K562 (cell line): ENCODE measurements at regions not wholly inside any gene's neighbourhood (a gene's known extent, or its start where the extent isn't known, plus 50 kb on each side); places are given as distances from the start of the nearest gene placed in this dataset.

ENCODE experiments used
- ATAC-seq: fragments of 200-7000 bp; cut with Tn5 transposase; 3 replicates; pipeline ENCODE4 v1.9.1; 2020; ENCODE audit warnings: moderate library complexity
- BruUV-seq: library from RNA; stranded (reverse); fragments of 400-500 nt; replicated peaks from 2 replicates; lab custom pipeline; 2021; lab: Mats Ljungman, UMichigan
- CTCF ChIA-PET: fragments of 300-600 bp; formaldehyde crosslinking; extraction: SDS; loops from one replicate; lab custom pipeline; 2021; ENCODE audit warnings: low intra/inter-chr PET ratio; lab: Yijun Ruan, JAX
- POLR2A ChIA-PET: fragments of 300-600, 350-650 bp; sonication (Branson Sonifier 250); formaldehyde crosslinking; extraction: SDS; loops from one replicate; lab custom pipeline; 2021; ENCODE audit warnings: antibody characterized with exemption, inconsistent platforms; lab: Yijun Ruan, JAX
- DNase-seq, 4 experiments: peaks; one replicate each; pipeline versions ENCODE4 v3.0.0 to v3.0.0-alpha.2; 2011 to 2018; ENCODE audit warnings: low spot score in 3 of 4, mixed read lengths in 3 of 4; ENCODE audit errors: extremely low read depth in 1 of 4
- FAIRE-seq: peaks from 2 replicates; lab custom pipeline; 2011; peaks lifted over from hg19 to GRCh38; lab: Jason Lieb, UNC
- H2AFZ ChIP-seq: 2 replicates; pipeline ENCODE4 v1.6.0; 2011; ENCODE audit warnings: low read depth, low read length, control low read depth, inconsistent platforms
- H3K27ac ChIP-seq: fragments of 200-600 bp; 3 replicates; pipeline ENCODE4 v1.8.0; 2011; ENCODE audit warnings: low read depth, mild to moderate bottlenecking, control low read depth, inconsistent platforms, low read length, moderate library complexity, mixed read lengths; ENCODE audit errors: extremely low read depth
- H3K27me3 ChIP-seq, 2 experiments: fragments of 300-600 bp in 1 of 2; 2 replicates in 1 of 2; 3 replicates in 1 of 2; pipeline versions ENCODE4 v1.6.0 to v1.8.0; 2011; ENCODE audit warnings: inconsistent platforms in 2 of 2, low read length in 2 of 2, mild to moderate bottlenecking in 1 of 2, mixed read lengths in 1 of 2, moderate library complexity in 1 of 2; ENCODE audit not compliant: control insufficient read depth in 2 of 2, insufficient read depth in 2 of 2
- H3K36me3 ChIP-seq: fragments of 300-600 bp; 3 replicates; pipeline ENCODE4 v1.8.0; 2011; ENCODE audit warnings: mild to moderate bottlenecking, low read length, inconsistent platforms; ENCODE audit not compliant: control insufficient read depth, insufficient read depth
- H3K4me1 ChIP-seq, 2 experiments: fragments of 200-600 bp in 1 of 2; replicated peaks in 1 of 2; 2 replicates in 1 of 2; 3 replicates in 1 of 2; pipeline versions ENCODE4 v1.5.1 to v1.8.0; 2011; ENCODE audit warnings: inconsistent platforms in 2 of 2, low read length in 2 of 2, mild to moderate bottlenecking in 1 of 2, mixed read lengths in 1 of 2, moderate library complexity in 1 of 2; ENCODE audit not compliant: control insufficient read depth in 2 of 2, insufficient read depth in 2 of 2
- H3K4me2 ChIP-seq: 2 replicates; pipeline ENCODE4 v1.6.1; 2011; ENCODE audit warnings: low read length, control low read depth, inconsistent platforms, mixed read lengths; ENCODE audit not compliant: insufficient read depth
- H3K4me3 ChIP-seq: fragments of 200-600 bp; sonication (generic), shearing (Covaris generic); 2 replicates; pipeline ENCODE4 v1.5.1; 2016; ENCODE audit warnings: control low read depth, inconsistent platforms
- H3K79me2 ChIP-seq: fragments of 200-600 bp; 3 replicates; pipeline ENCODE4 v1.8.0; 2011; ENCODE audit warnings: low read length, inconsistent platforms; ENCODE audit not compliant: control insufficient read depth, insufficient read depth
- H3K9ac ChIP-seq, 2 experiments: 2 replicates each; pipeline versions ENCODE4 v1.6.0 to v1.6.1; 2011; ENCODE audit warnings: low read depth in 2 of 2, low read length in 2 of 2, control low read depth in 1 of 2, inconsistent platforms in 1 of 2, mild to moderate bottlenecking in 1 of 2, mixed read lengths in 1 of 2; ENCODE audit not compliant: insufficient read depth in 1 of 2
- H3K9me1 ChIP-seq: one replicate; pipeline ENCODE4 v1.6.0; 2011; ENCODE audit warnings: inconsistent platforms, mild to moderate bottlenecking, low read length, moderate library complexity; ENCODE audit not compliant: control insufficient read depth, insufficient read depth
- H3K9me3 ChIP-seq: replicated peaks from 2 replicates; pipeline ENCODE4 v1.5.1; 2011; ENCODE audit warnings: low read depth, low read length, inconsistent platforms; ENCODE audit not compliant: control insufficient read depth, insufficient read depth
- H4K20me1 ChIP-seq: replicated peaks from 2 replicates; pipeline ENCODE4 v1.6.1; 2011; ENCODE audit warnings: low read length, inconsistent platforms, mixed read lengths; ENCODE audit not compliant: control insufficient read depth, insufficient read depth
- TAF1 ChIP-seq: IDR thresholded peaks from 2 replicates; pipeline ENCODE4 v1.6.1; 2011; ENCODE audit warnings: mild to moderate bottlenecking, low read length, moderate library complexity; ENCODE audit not compliant: insufficient read depth, control insufficient read depth, severe bottlenecking; ENCODE audit errors: extremely low read depth
- ZNF655 ChIP-seq: fragments of 250-450 bp; sonication (Bioruptor Pico); IDR thresholded peaks from 2 replicates; pipeline ENCODE4 v1.5.0; 2021
- WGBS: fragments of 100-300 bp; shearing (Covaris generic); methylation state at CpG from one replicate; pipeline ENCODE4 v1.1.6; 2016; ENCODE audit warnings: low coverage, mixed read lengths; ENCODE audit not compliant: insufficient coverage; ENCODE audit errors: missing lambda C conversion rate; 5-methylcytosine and 5-hydroxymethylcytosine counted together
- in situ Hi-C: fragments of 300-500 bp; cut with MboI; formaldehyde crosslinking; loops from 4 replicates; pipeline ENCODE4 v1.15.0; 2018; ENCODE audit warnings: inconsistent platforms, mixed read lengths
- intact Hi-C: fragments of 100-400 bp; cut with micrococcal nuclease; formaldehyde crosslinking; loops from 2 replicates; pipeline ENCODE4 v1.14.2; 2022
- TF ChIP-seq, protein P1 (sequence below): fragments of 450-650 bp; IDR thresholded peaks from 2 replicates; pipeline ENCODE4 v1.6.1; 2016; ENCODE audit warnings: borderline replicate concordance
- TF ChIP-seq, protein P2 (sequence below): fragments of 450-650 bp; formaldehyde crosslinking; IDR thresholded peaks from 2 replicates; pipeline ENCODE4 v1.4.0; 2020; ENCODE audit warnings: mild to moderate bottlenecking, moderate library complexity

DNA sequence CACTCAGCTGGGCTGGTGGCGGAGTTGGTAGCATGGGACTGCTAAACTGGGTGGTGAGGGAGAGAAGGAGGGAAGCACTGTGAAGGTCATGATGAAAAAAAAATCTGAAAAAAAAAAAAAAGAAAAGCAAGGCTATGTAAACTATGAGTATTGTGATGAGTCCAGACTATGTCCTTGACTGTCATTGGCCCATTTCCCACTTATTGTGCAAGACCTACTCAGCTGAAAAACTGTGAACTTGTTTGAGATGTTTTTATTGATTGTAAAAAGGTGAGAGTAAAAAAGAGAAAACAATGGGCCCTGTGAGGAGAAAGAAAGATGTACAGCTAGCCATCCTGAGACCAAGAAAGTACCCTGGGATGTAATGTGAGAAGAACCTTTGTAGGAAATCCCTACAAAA lies 798.4 kb upstream of the TENM4 start:
- H3K4me1 ChIP-seq: no peaks in the 10 kb centered on the region
- BruUV-seq: no TSS peak
- CTCF ChIA-PET: no interaction called here

More for the DNA sequence above, 798.4 kb upstream of the TENM4 start:
- Histone ChIP-seq H3K4me3 (no peak overlapping the region), H3K4me2 (no peak overlapping the region), H3K79me2 (no peaks in the 10 kb centered on the region), H4K20me1 (no peaks in the 10 kb centered on the region), H2AFZ (no peak overlapping the region), H3K36me3 (no peaks in the 10 kb centered on the region), H3K9me3 (no peaks in the 10 kb centered on the region), H3K27me3 (no peaks in the 10 kb centered on the region)
- intact Hi-C loops (no loop called here), in situ Hi-C loops (no loop called here)
- POLR2A ChIA-PET: no interaction called here
- TF ChIP-seq, protein P1, sequence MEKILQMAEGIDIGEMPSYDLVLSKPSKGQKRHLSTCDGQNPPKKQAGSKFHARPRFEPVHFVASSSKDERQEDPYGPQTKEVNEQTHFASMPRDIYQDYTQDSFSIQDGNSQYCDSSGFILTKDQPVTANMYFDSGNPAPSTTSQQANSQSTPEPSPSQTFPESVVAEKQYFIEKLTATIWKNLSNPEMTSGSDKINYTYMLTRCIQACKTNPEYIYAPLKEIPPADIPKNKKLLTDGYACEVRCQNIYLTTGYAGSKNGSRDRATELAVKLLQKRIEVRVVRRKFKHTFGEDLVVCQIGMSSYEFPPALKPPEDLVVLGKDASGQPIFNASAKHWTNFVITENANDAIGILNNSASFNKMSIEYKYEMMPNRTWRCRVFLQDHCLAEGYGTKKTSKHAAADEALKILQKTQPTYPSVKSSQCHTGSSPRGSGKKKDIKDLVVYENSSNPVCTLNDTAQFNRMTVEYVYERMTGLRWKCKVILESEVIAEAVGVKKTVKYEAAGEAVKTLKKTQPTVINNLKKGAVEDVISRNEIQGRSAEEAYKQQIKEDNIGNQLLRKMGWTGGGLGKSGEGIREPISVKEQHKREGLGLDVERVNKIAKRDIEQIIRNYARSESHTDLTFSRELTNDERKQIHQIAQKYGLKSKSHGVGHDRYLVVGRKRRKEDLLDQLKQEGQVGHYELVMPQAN: no peak
- TF ChIP-seq ZNF655 (CRISPR knock-in tag) (no peak), TAF1 (no peak)
- TF ChIP-seq, protein P2, sequence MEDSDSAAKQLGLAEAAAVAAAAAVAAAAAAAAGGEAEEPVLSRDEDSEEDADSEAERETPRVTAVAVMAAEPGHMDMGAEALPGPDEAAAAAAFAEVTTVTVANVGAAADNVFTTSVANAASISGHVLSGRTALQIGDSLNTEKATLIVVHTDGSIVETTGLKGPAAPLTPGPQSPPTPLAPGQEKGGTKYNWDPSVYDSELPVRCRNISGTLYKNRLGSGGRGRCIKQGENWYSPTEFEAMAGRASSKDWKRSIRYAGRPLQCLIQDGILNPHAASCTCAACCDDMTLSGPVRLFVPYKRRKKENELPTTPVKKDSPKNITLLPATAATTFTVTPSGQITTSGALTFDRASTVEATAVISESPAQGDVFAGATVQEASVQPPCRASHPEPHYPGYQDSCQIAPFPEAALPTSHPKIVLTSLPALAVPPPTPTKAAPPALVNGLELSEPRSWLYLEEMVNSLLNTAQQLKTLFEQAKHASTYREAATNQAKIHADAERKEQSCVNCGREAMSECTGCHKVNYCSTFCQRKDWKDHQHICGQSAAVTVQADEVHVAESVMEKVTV (CRISPR knock-in tag): no peak
- TF ChIP-seq, all 486 proteins: peak for 0
- no peak for ATAC-seq
- Histone ChIP-seq H3K9ac (no peak overlapping the region), H3K27ac (no peak overlapping the region), H3K9me1 (no peaks in the 10 kb centered on the region)
- DNase-seq: no peak
- FAIRE-seq: no peak
- no CpG with 5 or more reads among the region's 1 CpG for WGBS
